ENCODE measurements at regions not wholly inside any gene's neighbourhood (a gene's known extent, or its start where the extent isn't known, plus 50 kb on each side); places are given as distances from the start of the nearest gene placed in this dataset.

DNA sequence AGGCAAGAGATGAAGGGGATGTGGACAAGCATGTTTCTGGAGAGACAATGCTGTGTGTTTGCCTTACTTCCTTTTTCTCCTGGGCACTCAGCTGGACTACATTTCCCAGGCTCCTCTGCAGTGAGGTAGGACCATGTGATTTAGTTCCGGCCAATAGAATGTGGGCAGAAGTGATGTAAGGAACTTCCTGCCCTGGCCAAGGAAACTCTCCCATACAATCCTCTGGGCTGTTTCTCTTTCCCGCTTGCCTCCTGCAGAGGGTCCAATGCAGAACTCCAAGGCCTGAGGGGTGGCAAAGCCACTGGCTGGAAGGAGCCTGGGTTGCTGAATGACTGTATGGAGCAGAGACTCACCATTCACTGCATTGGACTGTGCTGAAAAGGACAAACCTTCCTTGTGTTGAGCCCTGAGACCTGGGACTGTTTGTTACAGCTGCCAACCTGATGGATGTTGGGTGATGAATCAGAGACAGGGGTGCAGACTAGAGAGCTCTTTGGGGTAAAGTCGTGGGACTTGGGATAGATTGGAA, 82.7 kb upstream of the SLC6A6 start:
- H3K27me3 ChIP-seq = no peaks in the 10 kb centered on the region
- no peak overlapping the region for H3K27ac ChIP-seq
- no peaks in the 10 kb centered on the region for H3K9me3 ChIP-seq
- H3K4me3 ChIP-seq = no peak overlapping the region
- TF ChIP-seq, protein P1, sequence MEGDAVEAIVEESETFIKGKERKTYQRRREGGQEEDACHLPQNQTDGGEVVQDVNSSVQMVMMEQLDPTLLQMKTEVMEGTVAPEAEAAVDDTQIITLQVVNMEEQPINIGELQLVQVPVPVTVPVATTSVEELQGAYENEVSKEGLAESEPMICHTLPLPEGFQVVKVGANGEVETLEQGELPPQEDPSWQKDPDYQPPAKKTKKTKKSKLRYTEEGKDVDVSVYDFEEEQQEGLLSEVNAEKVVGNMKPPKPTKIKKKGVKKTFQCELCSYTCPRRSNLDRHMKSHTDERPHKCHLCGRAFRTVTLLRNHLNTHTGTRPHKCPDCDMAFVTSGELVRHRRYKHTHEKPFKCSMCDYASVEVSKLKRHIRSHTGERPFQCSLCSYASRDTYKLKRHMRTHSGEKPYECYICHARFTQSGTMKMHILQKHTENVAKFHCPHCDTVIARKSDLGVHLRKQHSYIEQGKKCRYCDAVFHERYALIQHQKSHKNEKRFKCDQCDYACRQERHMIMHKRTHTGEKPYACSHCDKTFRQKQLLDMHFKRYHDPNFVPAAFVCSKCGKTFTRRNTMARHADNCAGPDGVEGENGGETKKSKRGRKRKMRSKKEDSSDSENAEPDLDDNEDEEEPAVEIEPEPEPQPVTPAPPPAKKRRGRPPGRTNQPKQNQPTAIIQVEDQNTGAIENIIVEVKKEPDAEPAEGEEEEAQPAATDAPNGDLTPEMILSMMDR (IDR thresholded peaks at IDR 0.05) = no peak
- TF ChIP-seq POLR2A (IDR thresholded peaks at IDR 0.05) (no peak), POLR2AphosphoS5 (IDR thresholded peaks at IDR 0.05) (no peak), EP300 (IDR thresholded peaks at IDR 0.05; ENCODE audit: low read depth) (no peak)
- WGBS, 2 donors (ENCODE audit: low coverage in 1 of 2) = 63 to 75% methylated on average over 1 to 3 of the region's 3 CpGs
- in situ Hi-C loops (cut with MboI; ENCODE audit: low pct_ligation_motif_present in 1 of 4, low pct_unique_long_range_greater_than_20kb in 1 of 4, low sequenced_read_pairs in 3 of 4) = no loop called here
- intact Hi-C loops (cut with DNase I; ENCODE audit: low total_unique reads) = no loop called here
- no peaks in the 10 kb centered on the region for H3K4me1 ChIP-seq
- DNase-seq = peak; percentile 49
- no peaks in the 10 kb centered on the region for H3K36me3 ChIP-seq

DNA sequence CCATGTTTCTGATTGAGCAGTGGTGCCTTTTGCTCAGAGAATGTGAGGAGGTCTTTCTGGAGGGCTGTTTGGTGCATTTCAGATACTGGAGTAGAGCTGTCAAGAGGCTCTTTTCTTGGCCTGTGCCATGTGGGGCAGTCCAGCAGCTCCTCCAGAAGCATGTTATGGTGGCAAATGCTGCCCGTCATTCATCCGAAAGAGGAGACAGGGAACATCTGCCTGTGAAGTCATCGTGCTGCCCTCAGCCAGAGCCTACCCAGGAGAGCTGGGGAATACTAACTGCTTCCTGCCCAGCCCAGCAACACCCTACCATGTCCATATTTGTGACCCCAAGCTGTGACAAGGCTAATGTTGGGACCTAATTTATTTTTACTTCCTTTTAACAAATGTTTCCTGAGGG, 82.2 kb upstream of the SLC6A6 start:
- H3K36me3 ChIP-seq = no peaks in the 10 kb centered on the region
- no peak for DNase-seq
- no peaks in the 10 kb centered on the region for H3K4me1 ChIP-seq
- TF ChIP-seq, protein P1 (IDR thresholded peaks at IDR 0.05) = no peak
- TF ChIP-seq EP300 (IDR thresholded peaks at IDR 0.05; ENCODE audit: low read depth) = no peak
- no peak for TF ChIP-seq POLR2AphosphoS5 (IDR thresholded peaks at IDR 0.05)
- TF ChIP-seq POLR2A (IDR thresholded peaks at IDR 0.05) = no peak
- no peaks in the 10 kb centered on the region for H3K27me3 ChIP-seq
- no peaks in the 10 kb centered on the region for H3K9me3 ChIP-seq
- H3K27ac ChIP-seq = no peak overlapping the region
- 96 to 100% methylated on average over 1 to 3 of the region's 3 CpGs for WGBS, 2 donors (ENCODE audit: low coverage in 1 of 2)
- intact Hi-C loops (cut with DNase I; ENCODE audit: low total_unique reads) = no loop called here
- no peak overlapping the region for H3K4me3 ChIP-seq
- in situ Hi-C loops (cut with MboI; ENCODE audit: low pct_ligation_motif_present in 1 of 4, low pct_unique_long_range_greater_than_20kb in 1 of 4, low sequenced_read_pairs in 3 of 4) = no loop called here

DNA sequence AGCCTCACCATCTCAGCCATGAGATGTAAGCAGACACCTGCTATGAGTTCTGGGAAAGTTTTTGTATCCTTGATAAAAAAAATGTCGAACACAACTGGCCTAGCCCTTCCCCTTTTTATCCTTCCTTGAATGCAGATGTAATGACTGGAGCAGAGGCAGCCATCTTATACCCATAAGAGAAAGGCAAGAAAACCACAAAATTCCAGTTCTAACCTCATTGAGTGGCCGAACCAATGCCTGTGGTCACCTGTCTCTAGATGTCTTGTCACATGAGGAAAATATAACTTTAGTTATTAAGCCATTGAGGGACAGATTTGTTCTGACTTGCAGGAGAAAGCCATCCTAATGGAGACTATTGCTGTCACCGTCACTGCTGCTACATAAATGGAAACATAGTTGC, 80.4 kb upstream of the SLC6A6 start:
- Histone ChIP-seq H3K36me3 (no peaks in the 10 kb centered on the region), H3K4me3 (no peak overlapping the region), H3K4me1 (no peaks in the 10 kb centered on the region), H3K9me3 (no peaks in the 10 kb centered on the region), H3K27ac (no peak overlapping the region), H3K27me3 (no peaks in the 10 kb centered on the region)
- WGBS, 2 donors (ENCODE audit: low coverage in 1 of 2) = 68 to 72% methylated on average over 2 to 3 of the region's 3 CpGs
- intact Hi-C loops (cut with DNase I; ENCODE audit: low total_unique reads) (no loop called here), in situ Hi-C loops (cut with MboI; ENCODE audit: low pct_ligation_motif_present in 1 of 4, low pct_unique_long_range_greater_than_20kb in 1 of 4, low sequenced_read_pairs in 3 of 4) (no loop called here)
- TF ChIP-seq POLR2AphosphoS5 (IDR thresholded peaks at IDR 0.05) = no peak
- TF ChIP-seq, protein P1 (IDR thresholded peaks at IDR 0.05) = no peak
- TF ChIP-seq POLR2A (IDR thresholded peaks at IDR 0.05) = no peak
- no peak for TF ChIP-seq EP300 (IDR thresholded peaks at IDR 0.05; ENCODE audit: low read depth)
- no peak for DNase-seq

DNA sequence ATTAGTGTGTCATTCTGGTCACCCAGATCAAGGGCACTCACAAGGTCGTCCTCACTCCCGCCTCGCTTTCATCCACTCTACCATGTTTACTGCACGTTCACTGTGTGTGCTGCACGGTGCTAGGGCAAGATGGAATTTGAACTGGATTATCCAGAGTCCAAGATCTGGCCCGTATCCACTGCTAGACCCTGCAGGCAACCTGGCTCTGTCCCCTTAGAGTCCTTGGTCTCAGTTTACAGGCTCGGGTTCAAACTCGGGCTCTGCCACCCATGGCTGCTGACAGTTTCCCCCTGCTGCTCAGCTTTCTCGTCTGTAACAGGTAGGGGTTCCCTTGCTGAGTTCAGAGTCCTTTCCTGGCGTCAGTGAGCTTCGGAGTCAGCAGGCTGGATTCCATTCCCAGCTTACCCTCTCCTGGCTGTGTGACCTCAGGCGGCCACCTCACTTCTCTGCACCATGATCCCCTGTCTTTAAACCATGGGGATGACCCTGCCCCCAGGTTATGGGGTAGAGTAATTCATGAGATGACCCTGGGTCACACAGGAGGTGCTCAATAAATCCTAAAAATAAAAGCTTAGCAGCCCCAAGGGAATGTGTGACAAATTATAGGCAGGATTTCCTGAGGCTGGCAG, 79.6 kb upstream of the SLC6A6 start:
- H3K9me3 ChIP-seq = no peaks in the 10 kb centered on the region
- intact Hi-C loops (cut with DNase I; ENCODE audit: low total_unique reads) (no loop called here), in situ Hi-C loops (cut with MboI; ENCODE audit: low pct_ligation_motif_present in 1 of 4, low pct_unique_long_range_greater_than_20kb in 1 of 4, low sequenced_read_pairs in 3 of 4) (no loop called here)
- no peak overlapping the region for H3K27ac ChIP-seq
- 80 to 90% methylated on average over 2 to 12 of the region's 12 CpGs for whole genome bisulfite sequencing, 2 donors (ENCODE audit: low coverage in 1 of 2)
- TF ChIP-seq EP300 (IDR thresholded peaks at IDR 0.05; ENCODE audit: low read depth) (no peak), POLR2A (IDR thresholded peaks at IDR 0.05) (no peak), POLR2AphosphoS5 (IDR thresholded peaks at IDR 0.05) (no peak)
- TF ChIP-seq, protein P1 (IDR thresholded peaks at IDR 0.05) = no peak
- H3K4me3 ChIP-seq = no peak overlapping the region
- no peak for DNase-seq
- H3K36me3 ChIP-seq = no peaks in the 10 kb centered on the region
- no peaks in the 10 kb centered on the region for H3K27me3 ChIP-seq
- no peaks in the 10 kb centered on the region for H3K4me1 ChIP-seq
